Activated CD4-positive, alpha-beta T cell treated with anti-CD3 and anti-CD28 coated beads for 48 hours (primary cell): ENCODE measurements at regions not wholly inside any gene's neighbourhood (a gene's known extent, or its start where the extent isn't known, plus 50 kb on each side); places are given as distances from the start of the nearest gene placed in this dataset.

Experiments
- DNase-seq: peaks from one replicate; pipeline ENCODE4 v3.0.0-alpha.2; 2020

- DNase-seq = no peak
These were observed 203.8 kb downstream of the RWDD3 start for GRCh38 chr1:95437781-95438180.

DNA sequence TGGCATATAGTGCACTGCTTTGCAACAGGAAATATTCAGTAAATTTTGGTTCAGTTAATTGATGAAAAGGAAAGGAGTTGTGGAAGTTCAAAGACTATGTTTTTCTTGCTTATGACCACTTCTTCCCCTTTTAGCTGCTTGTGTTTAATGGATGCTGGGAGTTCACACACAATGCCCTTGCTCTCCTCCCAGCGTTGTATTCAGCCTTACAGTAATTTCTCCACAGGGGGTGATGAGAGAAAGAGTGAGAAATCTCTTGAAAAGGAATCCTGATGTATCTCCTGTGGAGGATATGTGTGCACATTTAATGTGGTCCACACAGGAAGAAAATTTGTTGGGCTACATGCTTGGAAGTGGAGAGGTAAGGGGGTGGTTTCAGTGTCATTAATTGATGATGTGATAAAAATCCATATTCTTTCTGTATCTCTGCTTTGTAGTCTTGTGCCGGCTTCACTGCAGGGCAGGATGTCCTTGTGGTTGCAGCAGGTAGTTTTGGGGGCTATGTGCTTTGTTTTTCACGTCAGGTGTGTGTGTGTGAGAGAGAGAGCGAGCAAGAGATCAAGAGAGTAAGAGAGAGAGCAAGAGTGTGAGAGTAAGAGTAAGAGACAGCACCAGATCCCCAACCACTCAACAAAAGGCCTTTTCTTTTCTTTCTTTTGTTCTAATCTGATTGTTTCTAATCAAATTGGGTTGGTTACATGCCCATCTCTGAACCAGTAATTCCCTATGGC, 204.4 kb downstream of the RWDD3 start:
- no peak for DNase-seq

DNA sequence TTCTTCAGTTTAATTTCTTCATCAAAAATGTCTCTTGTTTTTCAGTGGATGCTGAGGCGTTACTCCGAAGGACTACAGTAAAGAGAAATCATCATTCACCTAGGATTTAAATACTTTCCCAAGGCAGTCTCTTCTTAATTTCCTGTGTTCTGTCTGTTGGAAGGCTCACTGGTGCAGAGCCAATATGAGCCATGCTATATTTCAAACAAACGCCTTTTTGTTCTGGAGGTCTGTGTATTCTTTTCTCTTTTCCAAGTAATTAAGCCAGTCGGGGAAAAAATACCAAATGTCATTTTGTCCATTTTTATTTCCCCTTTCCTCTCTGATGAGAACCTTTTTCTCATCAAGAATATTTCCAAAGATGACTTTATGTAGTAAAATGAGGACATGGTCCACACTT, 206.5 kb downstream of the RWDD3 start:
- no peak for DNase-seq

GRCh38 chr1:95449516-95449915, 215.5 kb downstream of the RWDD3 start:
- DNase-seq = no peak

DNA sequence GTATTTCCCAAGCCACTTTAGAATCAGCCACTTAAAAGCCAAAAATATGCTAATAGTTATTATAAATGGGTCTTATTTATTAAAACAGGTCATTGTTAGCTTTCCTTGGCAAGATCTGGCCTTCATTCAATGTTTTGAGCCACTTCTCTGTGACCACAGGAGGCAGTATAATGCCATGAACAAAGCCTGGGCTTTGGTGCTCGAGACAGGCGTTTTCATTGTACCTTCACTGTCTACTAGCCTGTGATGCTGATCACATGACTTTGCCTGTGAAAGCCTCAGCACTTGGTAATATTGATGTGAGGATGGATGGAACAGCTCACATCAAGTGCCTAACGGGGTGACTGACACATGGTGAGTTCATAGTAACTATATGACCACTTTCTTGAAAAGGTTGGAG, 217.0 kb downstream of the RWDD3 start:
- no peak for DNase-seq

- no peak for DNase-seq
These were observed 217.9 kb downstream of the RWDD3 start for GRCh38 chr1:95451904-95452303.

GRCh38 chr1:95453053-95453452, 219.0 kb downstream of the RWDD3 start:
- DNase-seq = no peak

- DNase-seq = no peak
These were observed 233.0 kb downstream of the RWDD3 start for GRCh38 chr1:95467036-95467435.

- no peak for DNase-seq
These were observed 241.9 kb downstream of the RWDD3 start for GRCh38 chr1:95475686-95476457.

DNA sequence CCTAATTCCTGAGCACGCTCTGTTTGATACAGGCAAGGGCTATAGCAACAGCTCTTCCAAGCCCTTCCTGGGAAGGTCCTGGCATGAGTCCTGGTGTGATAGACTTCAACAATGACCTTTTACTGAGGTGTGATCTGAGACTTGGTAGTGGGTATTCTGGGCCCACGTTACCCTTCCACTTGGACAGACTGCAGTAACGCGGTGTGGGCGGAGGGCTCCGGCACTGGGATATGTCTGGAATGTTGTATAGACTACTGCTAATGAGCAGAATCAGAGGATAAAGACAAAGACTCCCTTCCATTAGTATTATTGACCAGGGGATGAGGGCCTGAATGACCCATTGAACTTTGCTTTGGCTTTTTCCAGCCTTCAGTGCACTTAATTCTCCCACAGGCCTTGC, 262.3 kb downstream of the RWDD3 start:
- no peak for DNase-seq

DNA sequence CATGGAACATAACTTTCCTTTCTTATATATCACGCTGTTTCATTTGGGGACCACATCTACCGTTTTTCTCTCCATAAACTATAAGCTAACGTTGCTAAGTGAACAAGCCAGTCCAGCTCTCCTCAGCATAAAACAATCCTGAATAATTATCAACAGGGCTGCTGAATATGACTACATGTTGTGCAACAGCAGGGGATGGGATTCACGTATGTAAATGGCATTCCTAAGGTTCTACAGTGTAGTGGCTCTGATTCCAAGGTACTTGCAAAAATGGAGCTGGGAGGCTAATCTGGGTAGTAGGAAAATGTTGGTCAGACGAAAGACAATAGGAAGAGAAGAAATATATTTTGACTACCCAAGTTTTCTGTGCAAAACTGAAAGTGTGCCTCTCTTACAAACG, 262.8 kb downstream of the RWDD3 start:
- DNase-seq = no peak

DNA sequence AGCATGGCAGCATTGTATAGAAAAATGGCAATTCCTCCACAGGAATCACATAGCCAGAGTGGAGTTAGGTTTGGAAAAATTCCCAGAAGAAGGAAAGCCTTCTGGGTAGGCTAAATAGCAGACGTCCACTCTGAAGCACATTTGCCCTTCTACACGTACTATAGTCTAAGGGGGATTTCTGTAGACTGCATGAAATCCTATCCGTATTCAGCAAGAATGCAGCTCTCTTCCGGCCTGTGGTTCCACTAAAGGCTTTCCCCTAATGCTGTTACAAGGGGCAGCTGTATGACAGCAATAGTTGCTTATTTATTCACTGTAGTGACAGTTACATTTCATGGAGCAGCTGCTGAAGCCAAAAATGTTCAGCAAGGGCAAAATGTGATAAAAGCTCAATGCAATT, 263.6 kb downstream of the RWDD3 start:
- no peak for DNase-seq

DNA sequence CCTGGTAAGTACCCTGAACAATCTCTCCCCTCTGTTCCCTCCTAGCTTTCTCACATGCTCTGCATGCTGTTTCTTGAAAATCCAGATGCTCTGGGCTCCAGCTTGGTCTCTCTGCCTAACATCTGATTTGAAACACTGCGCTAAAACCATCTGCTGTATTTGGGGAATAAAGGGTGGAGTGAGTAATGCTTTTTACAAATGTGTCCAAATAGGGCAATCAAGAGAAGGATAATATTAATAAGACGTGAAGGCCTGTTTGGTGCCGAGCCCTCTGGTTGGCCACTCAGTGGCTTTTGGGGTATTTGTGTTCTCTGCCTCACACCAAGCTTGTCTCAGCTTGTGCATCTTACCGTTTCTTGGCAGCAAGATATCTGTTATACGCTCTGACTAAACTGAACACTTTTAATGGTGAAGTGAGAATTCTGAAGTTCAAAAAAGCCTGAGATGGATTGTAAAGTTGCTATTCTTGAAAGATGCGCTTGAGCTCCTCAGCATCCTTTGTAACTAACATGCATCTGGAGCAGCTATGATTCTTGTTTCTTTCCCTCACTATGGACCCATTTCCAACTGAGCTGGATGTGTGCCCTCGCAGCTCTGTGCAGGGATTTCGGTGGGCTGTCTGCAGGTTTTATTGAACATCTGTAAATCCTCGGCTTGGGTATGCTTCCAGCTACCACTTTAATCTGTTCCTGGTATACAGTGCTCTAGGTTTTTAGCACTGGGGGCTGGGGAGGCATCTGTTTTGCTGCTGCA, 269.4 kb downstream of the RWDD3 start:
- no peak for DNase-seq

DNA sequence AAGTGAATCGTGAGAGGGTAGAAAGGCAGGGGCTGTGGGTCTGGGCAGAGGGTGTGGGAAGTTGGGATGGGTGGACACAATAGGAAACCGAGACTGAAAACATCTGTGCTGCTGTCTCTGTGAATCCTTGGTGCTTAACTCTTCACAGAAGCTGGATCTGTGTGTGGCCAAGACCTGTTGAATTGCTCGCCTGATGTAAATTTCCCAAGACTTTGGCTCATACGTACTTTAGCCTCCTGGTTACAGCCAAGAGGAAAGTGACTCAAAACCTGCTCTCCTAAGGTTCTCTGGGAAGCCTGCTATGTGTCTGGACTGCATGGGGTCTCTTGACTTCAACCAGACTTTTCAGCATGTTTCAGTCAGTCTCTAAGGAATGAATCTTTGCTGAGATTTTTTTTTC, 270.3 kb downstream of the RWDD3 start:
- no peak for DNase-seq

GRCh38 chr1:95506736-95507414, 272.9 kb downstream of the RWDD3 start:
- no peak for DNase-seq

- DNase-seq = no peak
These were observed 276.0 kb downstream of the RWDD3 start for GRCh38 chr1:95509989-95510388.

GRCh38 chr1:95512925-95513324, 278.9 kb downstream of the RWDD3 start:
- no peak for DNase-seq

- DNase-seq = no peak
These were observed 283.5 kb downstream of the RWDD3 start for GRCh38 chr1:95517506-95517905.

DNA sequence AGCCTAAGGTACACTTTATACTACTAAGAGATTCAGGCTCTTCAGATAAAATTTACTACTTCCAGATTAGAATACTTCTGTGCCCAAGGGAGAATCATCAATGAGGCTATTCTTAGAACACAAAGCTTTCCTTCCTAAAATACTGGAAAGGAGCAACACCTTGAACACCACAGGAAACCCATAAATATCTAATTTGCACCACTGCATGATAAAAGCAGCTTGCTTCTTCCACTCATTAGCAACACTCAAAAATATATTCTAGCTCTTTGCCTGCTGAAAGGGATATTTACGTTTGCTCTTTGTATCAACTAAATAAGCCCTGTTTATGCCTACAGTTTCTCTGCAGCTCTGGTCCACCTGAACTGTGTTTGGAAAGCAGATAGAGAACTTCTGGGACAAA, 284.3 kb downstream of the RWDD3 start:
- DNase-seq = no peak

DNA sequence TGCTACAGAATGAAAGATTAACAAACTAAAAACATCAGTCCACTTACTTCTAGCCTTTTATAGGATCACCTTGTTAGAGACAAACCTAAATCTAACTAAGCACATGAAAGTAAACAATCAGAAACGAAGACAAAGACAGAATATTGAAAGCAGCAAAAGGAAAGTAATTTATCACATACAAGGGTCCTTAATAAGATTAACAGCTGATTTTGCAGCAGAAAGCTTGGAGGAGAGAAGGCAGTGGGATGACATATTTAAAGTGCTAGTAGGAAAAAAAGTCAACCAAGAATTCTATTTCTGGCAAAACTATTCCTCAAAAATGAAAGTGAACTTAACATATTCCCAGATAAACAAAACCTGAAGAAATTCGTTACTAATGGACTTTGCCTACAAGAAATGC, 286.4 kb downstream of the RWDD3 start:
- no peak for DNase-seq

- DNase-seq = no peak
These were observed 298.3 kb downstream of the RWDD3 start for GRCh38 chr1:95532335-95532734.

- DNase-seq = no peak
These were observed 301.0 kb downstream of the RWDD3 start for GRCh38 chr1:95534985-95535384.

DNA sequence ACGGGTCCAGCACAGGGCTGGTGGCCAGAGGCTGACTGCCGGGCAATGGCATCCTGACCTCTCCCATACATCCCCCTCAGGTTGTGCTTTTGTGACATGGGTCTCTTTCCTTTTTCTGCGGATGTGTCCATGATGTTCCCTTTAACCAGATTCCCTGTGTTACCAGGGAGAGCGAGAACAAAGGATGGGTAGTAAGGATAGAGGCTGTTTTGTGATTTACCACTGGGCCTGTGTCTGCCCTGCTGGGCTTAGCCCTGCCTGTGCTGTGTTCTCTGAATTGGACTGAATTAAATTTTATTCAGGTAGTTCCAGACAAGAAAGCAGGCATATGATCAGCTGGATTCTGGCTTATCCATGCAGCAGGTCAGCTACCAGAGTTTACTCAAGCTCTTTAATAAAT, 301.6 kb downstream of the RWDD3 start:
- DNase-seq = no peak
